ENCODE measurements at regions not wholly inside any gene's neighbourhood (a gene's known extent, or its start where the extent isn't known, plus 50 kb on each side); places are given as distances from the start of the nearest gene placed in this dataset.

GRCh38 chr3:106277731-106278130 lies 408.9 kb upstream of the CBLB start:
- TF ChIP-seq EZH2phosphoT487 (IDR thresholded peaks at IDR 0.05; ENCODE audit: unreplicated experiment) (no peak), CTCF (conservative IDR thresholded peaks at IDR 0.05; ENCODE audit: low read depth in 2 of 2) (no peak), EZH2 (IDR thresholded peaks at IDR 0.05; ENCODE audit: low read depth, unreplicated experiment) (no peak), POLR2AphosphoS5 (IDR thresholded peaks at IDR 0.05; ENCODE audit: low read depth) (no peak), STAT1 (IDR thresholded peaks at IDR 0.05; ENCODE audit: unreplicated experiment) (no peak), ZNF114 (CRISPR knock-in tag; IDR thresholded peaks at IDR 0.05) (no peak)

All from GM23338 (cell line).